Suprapubic skin (tissue), 3 donors: ENCODE measurements at regions not wholly inside any gene's neighbourhood (a gene's known extent, or its start where the extent isn't known, plus 50 kb on each side); places are given as distances from the start of the nearest gene placed in this dataset.
"Not testable (repeated sequence)": the region's sequence is repeated elsewhere in the genome, so short reads cannot be mapped to it uniquely, and the experiment has no call there.

Experiments used
- EP300 ChIP-seq: sonication (generic); formaldehyde crosslinking; IDR thresholded peaks from one replicate; pipeline ENCODE4 v1.6.1; 2017; ENCODE audit warnings: antibody characterized with exemption
- TF ChIP-seq, protein P1 (sequence below), 2 donors: fragments of 200-600 bp in 1 of 2; fragments of 450-650 bp in 1 of 2; sonication (generic) in 1 of 2; IDR thresholded peaks; one replicate each; pipeline ENCODE4 v1.5.1; 2016 to 2019; ENCODE audit warnings: antibody characterized with exemption in 2 of 2, mild to moderate bottlenecking in 1 of 2, moderate library complexity in 1 of 2

DNA sequence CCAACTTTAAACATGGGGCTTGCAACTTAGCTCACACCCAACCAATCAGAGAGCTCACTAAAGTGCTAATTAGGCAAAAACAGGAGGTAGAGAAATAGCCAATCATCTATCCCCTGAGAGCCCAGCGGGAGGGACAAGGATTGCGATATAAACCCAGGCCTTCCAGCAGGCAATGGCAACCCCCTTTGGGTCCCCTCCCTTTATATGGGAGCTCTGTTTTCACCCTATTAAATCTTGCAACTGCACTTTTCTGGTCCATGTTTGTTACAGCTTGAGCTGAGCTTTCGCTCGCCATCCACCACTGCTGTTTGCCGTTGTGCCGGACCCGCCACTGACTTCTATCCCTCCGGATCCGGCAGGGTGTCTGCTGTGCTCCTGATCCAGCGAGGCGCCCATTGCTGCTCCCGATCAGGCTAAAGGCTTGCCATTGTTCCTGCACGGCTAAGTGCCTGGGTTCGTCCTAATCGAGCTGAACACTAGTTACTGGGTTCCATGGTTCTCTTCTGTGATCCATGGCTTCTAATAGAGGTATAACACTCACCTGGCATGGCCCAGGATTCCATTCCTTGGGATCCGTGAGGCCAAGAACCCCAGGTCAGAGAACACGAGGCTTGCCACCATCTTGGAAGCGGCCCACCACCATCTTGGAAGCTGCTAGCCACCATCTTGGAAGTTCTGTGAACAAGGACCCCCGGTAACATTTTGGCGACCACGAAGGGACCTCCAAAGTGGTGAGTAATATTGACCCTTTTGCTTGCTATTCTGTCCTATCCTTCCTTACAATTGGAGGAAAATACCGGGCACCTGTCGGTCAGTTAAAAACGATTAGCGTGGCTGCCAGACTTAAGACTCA lies 161.3 kb upstream of the GCFC2 start:
- TF ChIP-seq EP300, result not testable (repeated sequence)
- TF ChIP-seq, protein P1, sequence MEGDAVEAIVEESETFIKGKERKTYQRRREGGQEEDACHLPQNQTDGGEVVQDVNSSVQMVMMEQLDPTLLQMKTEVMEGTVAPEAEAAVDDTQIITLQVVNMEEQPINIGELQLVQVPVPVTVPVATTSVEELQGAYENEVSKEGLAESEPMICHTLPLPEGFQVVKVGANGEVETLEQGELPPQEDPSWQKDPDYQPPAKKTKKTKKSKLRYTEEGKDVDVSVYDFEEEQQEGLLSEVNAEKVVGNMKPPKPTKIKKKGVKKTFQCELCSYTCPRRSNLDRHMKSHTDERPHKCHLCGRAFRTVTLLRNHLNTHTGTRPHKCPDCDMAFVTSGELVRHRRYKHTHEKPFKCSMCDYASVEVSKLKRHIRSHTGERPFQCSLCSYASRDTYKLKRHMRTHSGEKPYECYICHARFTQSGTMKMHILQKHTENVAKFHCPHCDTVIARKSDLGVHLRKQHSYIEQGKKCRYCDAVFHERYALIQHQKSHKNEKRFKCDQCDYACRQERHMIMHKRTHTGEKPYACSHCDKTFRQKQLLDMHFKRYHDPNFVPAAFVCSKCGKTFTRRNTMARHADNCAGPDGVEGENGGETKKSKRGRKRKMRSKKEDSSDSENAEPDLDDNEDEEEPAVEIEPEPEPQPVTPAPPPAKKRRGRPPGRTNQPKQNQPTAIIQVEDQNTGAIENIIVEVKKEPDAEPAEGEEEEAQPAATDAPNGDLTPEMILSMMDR (IDR thresholded peaks at IDR 0.05), result not testable (repeated sequence)
